ENCODE measurements at regions not wholly inside any gene's neighbourhood (a gene's known extent, or its start where the extent isn't known, plus 50 kb on each side); places are given as distances from the start of the nearest gene placed in this dataset.

GRCh38 chr2:163490281-163490680 is 245.5 kb downstream of the FIGN start:
- Histone ChIP-seq H3K4me2 (ENCODE audit: low read length) (no peak overlapping the region), H3K9me3 (ENCODE audit: low read length) (no peaks in the 10 kb centered on the region), H3K4me3 (ENCODE audit: low read depth, low read length, poor library complexity, severe bottlenecking) (no peak overlapping the region), H3K4me1 (ENCODE audit: insufficient read depth, low read length, severe bottlenecking) (no peaks in the 10 kb centered on the region), H3K9ac (ENCODE audit: low read length) (no peak overlapping the region), H3F3A (ENCODE audit: insufficient read depth, low read length) (no peaks in the 10 kb centered on the region), H4K20me1 (ENCODE audit: insufficient read depth, low read length) (no peaks in the 10 kb centered on the region), H3K27ac (ENCODE audit: low read depth, low read length, poor library complexity, severe bottlenecking) (no peak overlapping the region), H3K79me2 (ENCODE audit: insufficient read depth, low read length) (no peaks in the 10 kb centered on the region), H3K36me3 (ENCODE audit: insufficient read depth, low read length) (no peaks in the 10 kb centered on the region), H3K27me3 (ENCODE audit: insufficient read depth, low read length) (no peaks in the 10 kb centered on the region), H2AFZ (ENCODE audit: low read length) (no peak overlapping the region), H3K9me2 (ENCODE audit: low read depth, low read length) (no peaks in the 10 kb centered on the region)
- TF ChIP-seq EZH2 (IDR thresholded peaks at IDR 0.05; ENCODE audit: borderline replicate concordance, low read length): no peak
- TF ChIP-seq CTCF (IDR thresholded peaks at IDR 0.05; ENCODE audit: low read length): no peak

- no peaks in the 10 kb centered on the region for H3K9me3 ChIP-seq (ENCODE audit: low read length)
- no peaks in the 10 kb centered on the region for H3K79me2 ChIP-seq (ENCODE audit: insufficient read depth, low read length)
- no peaks in the 10 kb centered on the region for H4K20me1 ChIP-seq (ENCODE audit: insufficient read depth, low read length)
- no peak overlapping the region for H3K27ac ChIP-seq (ENCODE audit: low read depth, low read length, poor library complexity, severe bottlenecking)
- H3K36me3 ChIP-seq (ENCODE audit: insufficient read depth, low read length): no peaks in the 10 kb centered on the region
- no peak overlapping the region for H3K4me3 ChIP-seq (ENCODE audit: low read depth, low read length, poor library complexity, severe bottlenecking)
- H3K9ac ChIP-seq (ENCODE audit: low read length): no peak overlapping the region
- H3K9me2 ChIP-seq (ENCODE audit: low read depth, low read length): no peaks in the 10 kb centered on the region
- H3K4me1 ChIP-seq (ENCODE audit: insufficient read depth, low read length, severe bottlenecking): no peaks in the 10 kb centered on the region
- H3K27me3 ChIP-seq (ENCODE audit: insufficient read depth, low read length): no peaks in the 10 kb centered on the region
- H3K4me2 ChIP-seq (ENCODE audit: low read length): no peak overlapping the region
- TF ChIP-seq EZH2 (IDR thresholded peaks at IDR 0.05; ENCODE audit: borderline replicate concordance, low read length) (no peak), CTCF (IDR thresholded peaks at IDR 0.05; ENCODE audit: low read length) (no peak)
- no peaks in the 10 kb centered on the region for H3F3A ChIP-seq (ENCODE audit: insufficient read depth, low read length)
- no peak overlapping the region for H2AFZ ChIP-seq (ENCODE audit: low read length)
Measured at GRCh38 chr2:163481515-163481914, 254.3 kb downstream of the FIGN start.

- Histone ChIP-seq H4K20me1 (ENCODE audit: insufficient read depth, low read length) (no peaks in the 10 kb centered on the region), H3K79me2 (ENCODE audit: insufficient read depth, low read length) (no peaks in the 10 kb centered on the region), H3K4me3 (ENCODE audit: low read depth, low read length, poor library complexity, severe bottlenecking) (no peak overlapping the region), H3K9me2 (ENCODE audit: low read depth, low read length) (no peaks in the 10 kb centered on the region), H3K9me3 (ENCODE audit: low read length) (no peaks in the 10 kb centered on the region), H3K27me3 (ENCODE audit: insufficient read depth, low read length) (no peaks in the 10 kb centered on the region), H3K9ac (ENCODE audit: low read length) (no peak overlapping the region), H3F3A (ENCODE audit: insufficient read depth, low read length) (no peaks in the 10 kb centered on the region), H3K27ac (ENCODE audit: low read depth, low read length, poor library complexity, severe bottlenecking) (no peak overlapping the region), H3K36me3 (ENCODE audit: insufficient read depth, low read length) (no peaks in the 10 kb centered on the region), H3K4me1 (ENCODE audit: insufficient read depth, low read length, severe bottlenecking) (no peaks in the 10 kb centered on the region), H2AFZ (ENCODE audit: low read length) (no peak overlapping the region), H3K4me2 (ENCODE audit: low read length) (no peak overlapping the region)
- TF ChIP-seq CTCF (IDR thresholded peaks at IDR 0.05; ENCODE audit: low read length) (no peak), EZH2 (IDR thresholded peaks at IDR 0.05; ENCODE audit: borderline replicate concordance, low read length) (no peak)
Measured at GRCh38 chr2:163479599-163479998, 256.2 kb downstream of the FIGN start.

All from OCI-LY1 (cell line).